ENCODE measurements at regions not wholly inside any gene's neighbourhood (a gene's known extent, or its start where the extent isn't known, plus 50 kb on each side); places are given as distances from the start of the nearest gene placed in this dataset.

- no peak for TF ChIP-seq NFYB (CRISPR knock-in tag; conservative IDR thresholded peaks at IDR 0.05; ENCODE audit: low read depth)
- TF ChIP-seq CTCF (IDR thresholded peaks at IDR 0.05): no peak
Observed at GRCh38 chr2:212727751-212728150, 189.1 kb upstream of the ERBB4 start.
